GM12873 (cell line): ENCODE measurements at regions not wholly inside any gene's neighbourhood (a gene's known extent, or its start where the extent isn't known, plus 50 kb on each side); places are given as distances from the start of the nearest gene placed in this dataset.

ENCODE experiments used
- TF ChIP-seq, protein P1 (sequence below): IDR thresholded peaks from 2 replicates; pipeline ENCODE4 v1.5.1; 2012; ENCODE audit warnings: low read depth, mild to moderate bottlenecking, moderate library complexity, low read length, control low read depth; ENCODE audit not compliant: insufficient read depth; ENCODE audit errors: missing control alignments

GRCh38 chr6:138592749-138593123 lies 93.4 kb upstream of the NHSL1 start:
- TF ChIP-seq, protein P1, sequence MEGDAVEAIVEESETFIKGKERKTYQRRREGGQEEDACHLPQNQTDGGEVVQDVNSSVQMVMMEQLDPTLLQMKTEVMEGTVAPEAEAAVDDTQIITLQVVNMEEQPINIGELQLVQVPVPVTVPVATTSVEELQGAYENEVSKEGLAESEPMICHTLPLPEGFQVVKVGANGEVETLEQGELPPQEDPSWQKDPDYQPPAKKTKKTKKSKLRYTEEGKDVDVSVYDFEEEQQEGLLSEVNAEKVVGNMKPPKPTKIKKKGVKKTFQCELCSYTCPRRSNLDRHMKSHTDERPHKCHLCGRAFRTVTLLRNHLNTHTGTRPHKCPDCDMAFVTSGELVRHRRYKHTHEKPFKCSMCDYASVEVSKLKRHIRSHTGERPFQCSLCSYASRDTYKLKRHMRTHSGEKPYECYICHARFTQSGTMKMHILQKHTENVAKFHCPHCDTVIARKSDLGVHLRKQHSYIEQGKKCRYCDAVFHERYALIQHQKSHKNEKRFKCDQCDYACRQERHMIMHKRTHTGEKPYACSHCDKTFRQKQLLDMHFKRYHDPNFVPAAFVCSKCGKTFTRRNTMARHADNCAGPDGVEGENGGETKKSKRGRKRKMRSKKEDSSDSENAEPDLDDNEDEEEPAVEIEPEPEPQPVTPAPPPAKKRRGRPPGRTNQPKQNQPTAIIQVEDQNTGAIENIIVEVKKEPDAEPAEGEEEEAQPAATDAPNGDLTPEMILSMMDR = no peak

- TF ChIP-seq, protein P1 = no peak
Observed at GRCh38 chr6:138593124-138593877, 94.0 kb upstream of the NHSL1 start.

- TF ChIP-seq, protein P1 = no peak
Observed at GRCh38 chr6:138593909-138594757, 94.8 kb upstream of the NHSL1 start.

DNA sequence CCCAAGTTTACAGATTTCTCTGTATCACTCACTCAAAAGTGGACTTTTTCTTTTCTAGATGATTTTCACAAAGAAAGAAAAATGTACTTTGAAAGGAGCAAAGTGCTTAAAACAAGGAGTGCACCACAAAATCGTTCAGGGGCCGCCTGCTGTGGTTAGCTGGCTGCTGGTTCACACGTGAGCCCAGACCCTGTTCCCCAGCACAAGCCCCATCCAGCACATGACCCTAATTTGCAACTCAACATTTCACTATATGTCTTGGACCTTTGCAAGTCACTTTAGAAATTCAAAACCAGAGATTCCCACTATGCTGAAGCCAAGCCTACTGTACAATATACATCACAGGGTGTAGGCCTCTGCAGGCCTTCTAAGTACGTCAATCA lies 95.5 kb upstream of the NHSL1 start:
- TF ChIP-seq, protein P1 = no peak

- TF ChIP-seq, protein P1 = no peak
Observed at GRCh38 chr6:138596126-138596525, 96.8 kb upstream of the NHSL1 start.

DNA sequence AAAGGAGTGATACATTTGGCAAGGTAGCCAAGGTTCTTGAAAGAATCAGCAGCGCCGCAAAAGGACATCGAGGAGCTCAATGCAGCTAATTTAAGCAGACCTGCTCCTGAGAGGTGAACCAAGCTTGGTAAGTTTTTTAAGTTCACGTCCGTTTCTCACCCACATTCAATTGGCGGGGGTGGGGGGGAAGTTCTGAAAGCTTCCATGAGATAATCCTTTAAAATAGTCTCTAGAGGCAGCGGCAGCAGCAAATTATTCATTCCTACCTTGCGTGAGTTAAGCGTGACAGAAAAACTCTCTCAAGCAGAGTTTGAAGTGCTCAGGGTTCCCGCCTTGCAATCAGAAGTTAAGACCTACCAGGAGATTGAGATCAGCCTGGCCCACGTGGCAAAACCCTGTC lies 97.3 kb upstream of the NHSL1 start:
- TF ChIP-seq, protein P1 = no peak

- TF ChIP-seq, protein P1 = no peak
Observed at GRCh38 chr6:138597336-138597735, 98.0 kb upstream of the NHSL1 start.
